KBM-7 (cell line): ENCODE measurements at regions not wholly inside any gene's neighbourhood (a gene's known extent, or its start where the extent isn't known, plus 50 kb on each side); places are given as distances from the start of the nearest gene placed in this dataset.

ENCODE experiments used
- DNase-seq: peaks from one replicate; pipeline ENCODE4 v3.0.0-alpha.2; 2015
- in situ Hi-C: fragments of 300-500 bp; cut with MboI; formaldehyde crosslinking; loops from 2 replicates; pipeline ENCODE4 v1.14.3; 2020; ENCODE audit warnings: low sequenced_read_pairs, low pct_unique_long_range_greater_than_20kb, mixed read lengths

DNA sequence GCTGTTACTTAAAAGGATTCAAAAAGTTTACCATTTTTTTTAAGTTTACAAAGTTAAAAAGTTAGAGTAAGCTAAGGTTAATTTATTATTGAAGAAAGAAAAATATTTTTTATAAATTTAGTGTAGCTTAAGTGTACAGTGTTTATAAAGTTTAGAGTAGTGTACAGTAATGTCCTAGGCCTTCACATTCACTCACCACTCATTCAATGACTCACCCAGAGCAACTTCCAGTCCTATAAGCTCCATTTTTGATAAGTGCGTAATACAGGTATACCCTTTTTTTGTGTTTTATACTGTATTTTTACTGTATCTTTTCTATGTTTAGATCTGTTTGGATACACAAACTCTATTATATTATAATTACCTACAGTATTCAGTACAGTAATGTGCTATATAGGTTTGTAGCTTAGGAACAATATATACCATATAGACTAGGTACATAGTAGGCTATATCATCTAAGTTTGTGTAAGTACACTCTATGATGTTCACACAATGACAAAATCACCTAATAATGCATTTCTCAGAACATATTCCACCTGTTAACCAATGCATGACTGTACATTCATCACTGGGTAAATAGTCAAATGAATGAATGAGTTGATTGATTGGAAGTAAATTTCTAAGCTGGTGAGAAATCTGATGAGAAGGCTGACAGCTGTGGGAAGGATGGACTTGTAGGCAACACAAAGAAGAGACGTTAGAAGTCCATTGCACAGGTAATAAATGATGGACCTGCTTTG is 95.2 kb upstream of the CDIN1 start:
- no peak for DNase-seq

DNA sequence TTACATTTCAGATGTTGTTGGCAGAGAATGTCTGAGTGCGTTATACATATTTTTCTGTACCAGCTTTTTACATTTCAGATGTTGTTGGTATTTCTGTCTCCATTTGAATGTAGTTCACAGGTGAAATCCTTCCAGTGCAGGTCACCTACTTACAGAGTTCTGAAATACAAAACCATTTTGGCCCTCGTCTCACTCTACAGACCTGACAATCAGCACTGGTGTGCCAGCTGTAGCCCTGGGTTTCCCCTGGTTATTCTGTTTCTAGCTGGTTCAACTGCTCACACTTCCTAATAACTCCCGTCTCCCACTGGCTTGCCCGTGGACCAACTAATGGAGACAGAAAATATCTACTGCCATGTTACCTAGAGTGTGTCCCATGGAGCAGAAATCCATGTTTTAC is 87.5 kb upstream of the CDIN1 start:
- in situ Hi-C loops: no loop called here
- no peak for DNase-seq

More for the DNA sequence above, 95.2 kb upstream of the CDIN1 start:
- in situ Hi-C loops: no loop called here

DNA sequence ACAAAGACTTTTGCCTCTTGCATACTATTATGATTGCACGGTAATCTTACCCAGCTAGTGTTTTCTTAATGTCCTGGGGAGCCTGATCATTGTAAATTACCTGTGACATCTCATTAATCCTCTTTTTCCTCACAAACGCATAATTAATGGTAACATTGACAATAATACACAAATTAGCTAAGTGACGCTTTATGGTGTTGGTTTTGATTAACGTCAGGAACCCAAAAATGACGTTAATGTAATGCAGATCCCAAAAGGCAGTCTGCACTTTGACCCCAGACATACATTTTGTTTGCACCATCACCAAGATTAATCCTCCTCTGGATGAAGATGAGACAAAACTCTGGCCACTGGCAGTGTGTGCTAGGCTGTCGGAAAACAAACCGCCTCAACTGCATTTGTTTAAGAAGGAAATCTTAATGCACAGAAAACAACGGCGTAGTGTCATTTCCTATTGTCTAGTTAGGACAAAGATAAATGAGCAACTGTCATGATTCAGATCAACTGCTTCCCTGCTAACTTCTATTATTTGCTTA is 83.9 kb upstream of the CDIN1 start:
- in situ Hi-C loops: no loop called here
- DNase-seq: no peak

DNA sequence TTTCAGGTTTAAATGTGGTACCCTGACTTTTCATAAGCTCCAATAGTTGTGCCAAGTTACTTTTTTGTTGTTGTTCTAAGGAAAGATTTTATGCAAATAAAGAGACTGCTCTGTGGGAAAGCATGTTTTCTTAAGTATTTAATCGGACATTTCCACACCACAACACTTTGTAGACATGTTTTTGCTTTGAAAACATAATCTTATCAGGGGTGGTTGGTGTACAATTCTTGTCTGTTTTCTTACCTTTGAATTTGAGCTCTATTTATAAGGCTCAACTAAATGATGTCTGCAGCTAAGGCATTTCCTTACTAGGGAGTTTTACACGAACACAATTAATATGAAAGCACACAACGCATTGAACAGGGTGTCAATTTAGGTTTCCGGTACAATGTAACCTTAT is 81.5 kb upstream of the CDIN1 start:
- in situ Hi-C loops: no loop called here

DNA sequence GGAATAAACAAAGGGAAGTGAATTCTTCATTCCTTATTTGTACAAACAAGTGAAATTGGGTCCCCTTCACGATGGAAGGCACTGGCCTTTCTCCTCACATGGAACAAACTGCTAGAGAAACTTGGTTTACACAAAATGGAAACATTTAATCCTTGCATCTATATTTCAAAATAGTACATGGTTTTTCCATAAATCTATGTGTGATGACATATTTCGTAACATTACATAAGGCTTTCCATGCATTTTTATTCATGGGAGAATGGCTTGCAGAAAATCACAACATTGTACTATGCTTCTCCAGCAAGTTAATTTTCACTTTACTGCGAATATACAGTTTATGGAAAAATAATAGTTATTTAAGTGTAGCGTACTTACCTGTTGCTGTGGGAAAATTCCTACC is 81.0 kb upstream of the CDIN1 start:
- DNase-seq: no peak
- in situ Hi-C loops: no loop called here

More for the DNA sequence above, 81.5 kb upstream of the CDIN1 start:
- no peak for DNase-seq

DNA sequence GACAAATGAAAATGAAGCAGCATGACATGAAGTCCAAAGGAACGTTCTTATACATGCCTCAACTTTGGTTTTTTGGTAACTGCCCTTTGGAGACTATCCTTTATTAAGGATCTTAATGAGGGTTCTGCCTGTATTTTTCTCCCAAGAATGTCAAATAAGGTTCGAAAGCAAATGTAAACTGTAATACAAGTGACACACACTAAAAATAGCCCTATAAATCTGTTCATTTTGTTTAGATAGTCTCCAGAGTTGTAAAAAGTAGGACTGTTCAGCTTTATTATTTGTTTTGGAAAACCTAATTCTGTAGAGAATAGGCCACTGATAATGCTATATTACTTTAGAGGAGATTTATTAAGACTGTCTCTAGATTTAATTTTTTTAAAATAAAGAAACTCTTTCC is 80.5 kb upstream of the CDIN1 start:
- in situ Hi-C loops: no loop called here
- DNase-seq: no peak

DNA sequence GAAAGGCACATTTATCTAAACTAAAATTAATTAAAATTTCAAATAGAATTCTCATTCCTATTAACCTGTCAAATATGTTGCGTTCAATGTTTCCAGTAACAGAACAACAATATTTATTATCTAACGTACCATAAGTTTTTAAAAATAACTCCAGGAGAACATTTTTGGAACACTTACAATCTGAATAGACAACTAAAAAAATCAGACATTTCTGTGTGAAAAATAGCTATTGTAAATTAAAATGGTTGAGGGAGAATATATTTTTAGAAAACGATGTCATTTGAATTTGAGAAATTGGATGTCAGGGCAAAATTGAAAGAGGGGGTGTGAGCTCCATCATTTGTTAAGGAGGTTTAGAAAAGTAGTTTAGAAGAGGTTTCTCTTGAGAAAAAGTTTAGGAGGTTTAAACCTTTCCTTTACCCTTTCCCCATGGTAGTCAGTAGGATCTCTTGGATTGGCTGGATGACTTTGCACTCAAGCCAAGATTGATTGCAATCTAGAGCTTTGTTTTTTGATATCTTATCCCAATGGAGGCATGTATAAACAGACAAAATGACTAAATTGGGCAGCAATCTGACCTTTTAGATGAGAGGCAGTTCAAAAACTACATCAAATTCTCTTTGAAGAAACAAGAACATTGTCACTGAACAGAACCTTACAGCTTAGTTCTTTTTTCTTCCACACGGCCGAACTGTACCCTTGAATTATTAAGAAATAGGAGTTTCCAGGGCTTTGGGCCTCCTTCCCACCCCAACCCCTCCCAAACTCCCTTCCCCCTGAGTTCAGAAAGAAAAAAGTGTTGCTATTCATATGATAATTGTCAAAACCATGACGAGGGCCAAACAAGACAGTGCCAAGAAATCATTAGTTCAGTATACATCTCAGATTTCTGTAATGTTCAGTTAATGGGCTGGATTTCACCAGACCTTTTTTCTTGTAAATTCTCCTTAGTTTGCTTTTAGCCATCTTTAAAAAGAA is 79.7 kb upstream of the CDIN1 start:
- DNase-seq: no peak
- in situ Hi-C loops: no loop called here

DNA sequence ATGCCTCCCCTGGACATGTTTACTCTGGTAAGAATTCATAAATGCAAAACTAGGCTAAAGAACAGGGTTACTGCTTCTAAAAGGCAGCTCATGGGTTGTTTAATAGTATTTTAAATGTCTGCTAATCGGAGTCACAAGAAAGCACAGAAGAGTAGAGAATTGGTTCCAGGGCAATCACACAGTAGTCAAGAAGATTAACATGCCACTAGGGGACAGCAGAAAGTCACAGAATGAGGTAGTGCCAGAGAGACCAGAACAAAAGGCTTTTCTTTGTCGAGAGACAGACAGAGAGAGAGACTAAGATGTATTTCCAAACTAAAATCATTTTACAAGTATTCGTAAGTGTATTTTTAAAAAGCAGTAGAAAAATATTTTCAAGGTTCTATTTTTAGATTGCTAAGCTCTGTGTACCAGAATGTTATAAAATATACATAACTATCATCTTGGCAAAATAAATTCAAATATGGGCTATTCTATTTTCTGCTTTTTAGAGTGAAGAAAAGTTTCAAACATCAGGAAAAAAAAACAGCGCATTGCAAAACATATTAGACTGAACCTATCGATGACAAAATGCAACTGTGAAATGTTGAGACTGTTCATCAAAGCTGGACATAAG is 78.3 kb upstream of the CDIN1 start:
- in situ Hi-C loops: no loop called here
- peak; percentile 59 for DNase-seq

- no peak for DNase-seq
- in situ Hi-C loops: no loop called here
Measured at GRCh38 chr15:36502509-36502908, 76.9 kb upstream of the CDIN1 start.

GRCh38 chr15:36506733-36507356 is 72.6 kb upstream of the CDIN1 start:
- in situ Hi-C loops: no loop called here
- no peak for DNase-seq

DNA sequence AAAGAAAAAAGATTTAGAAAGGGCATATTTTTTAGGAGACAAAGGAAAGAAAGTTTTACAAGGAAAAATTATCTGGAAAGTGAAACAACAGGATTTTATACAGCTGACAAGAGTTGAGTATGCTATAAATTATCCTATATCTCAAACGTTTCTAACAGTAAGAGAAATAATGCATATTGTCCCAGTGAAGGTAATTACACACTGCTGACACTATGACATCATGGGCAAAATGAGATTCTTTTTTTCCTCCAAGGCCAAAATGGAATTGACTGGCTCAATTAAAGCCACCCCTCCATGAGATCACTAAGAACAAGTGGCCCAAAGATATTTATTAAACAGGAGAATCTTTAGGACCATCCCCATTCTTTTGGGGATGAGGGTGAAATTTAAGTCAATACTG is 72.0 kb upstream of the CDIN1 start:
- no peak for DNase-seq
- in situ Hi-C loops: no loop called here

- in situ Hi-C loops: no loop called here
- no peak for DNase-seq
Measured at GRCh38 chr15:36511594-36511993, 67.8 kb upstream of the CDIN1 start.

DNA sequence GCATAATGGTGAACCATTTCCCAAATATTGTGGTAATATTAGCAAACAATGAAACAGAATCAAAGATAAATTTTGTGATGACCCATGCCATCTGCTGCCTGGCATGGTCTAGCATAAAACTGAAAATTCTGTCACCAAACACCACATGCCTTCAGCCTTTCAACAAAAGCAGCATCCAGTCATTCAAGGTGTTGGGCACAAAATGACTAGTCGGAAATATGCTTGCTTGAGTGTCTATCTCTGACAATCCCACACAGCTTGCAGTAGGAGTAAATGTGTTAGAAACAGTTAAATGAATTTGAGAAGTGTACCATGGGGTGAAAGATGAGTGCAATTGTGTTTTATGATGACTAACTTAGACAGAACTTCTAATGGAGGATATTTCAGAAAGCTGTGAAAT is 61.7 kb upstream of the CDIN1 start:
- DNase-seq: no peak
- in situ Hi-C loops: no loop called here

- no peak for DNase-seq
- in situ Hi-C loops: no loop called here
Measured at GRCh38 chr15:36519067-36519466, 60.4 kb upstream of the CDIN1 start.

GRCh38 chr15:36525430-36525829 is 54.0 kb upstream of the CDIN1 start:
- no peak for DNase-seq
- in situ Hi-C loops: no loop called here

DNA sequence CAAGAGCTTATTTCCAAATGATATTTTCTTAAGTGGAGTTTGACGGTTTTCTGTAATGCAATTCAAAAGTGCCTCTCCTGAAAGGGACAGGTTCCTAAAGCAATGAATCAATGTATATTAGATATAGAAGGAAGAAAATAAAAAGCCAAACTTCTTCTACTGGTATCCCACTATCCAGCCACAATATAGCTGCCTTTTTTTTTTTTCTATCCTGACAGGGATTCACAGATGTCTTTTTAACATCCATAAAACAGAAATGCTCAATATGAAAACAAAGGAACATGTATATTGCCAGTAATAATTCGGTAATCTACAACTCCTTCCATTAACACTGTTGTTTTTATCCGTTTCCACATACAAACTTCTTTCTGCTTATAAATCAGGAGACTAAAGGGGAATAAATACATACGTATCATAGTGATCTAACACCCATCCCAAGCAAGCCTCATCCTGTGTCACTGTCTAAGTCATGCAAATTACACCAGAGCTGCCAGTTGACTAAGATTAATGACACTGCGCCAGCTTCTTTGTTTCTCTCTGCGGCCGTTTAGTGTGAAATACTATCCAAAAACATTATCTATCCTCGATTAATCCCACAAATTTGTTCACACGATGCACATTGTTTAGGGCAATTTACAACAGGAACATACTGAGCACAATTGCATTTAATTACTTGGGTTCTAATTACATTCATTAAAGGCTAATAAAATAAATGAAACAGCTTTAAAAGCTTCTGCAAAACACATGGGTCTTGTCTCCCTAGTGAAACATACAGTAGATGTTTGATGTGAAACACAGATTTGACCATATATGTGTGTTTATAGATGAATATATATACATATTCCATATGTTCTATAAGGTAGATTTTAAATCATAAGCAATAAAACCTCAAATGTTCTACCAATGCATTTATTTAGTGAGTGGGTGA is 51.9 kb upstream of the CDIN1 start:
- in situ Hi-C loops: no loop called here
- no peak for DNase-seq

GRCh38 chr15:36529296-36530011 is 50.0 kb upstream of the CDIN1 start:
- in situ Hi-C loops: no loop called here
- no peak for DNase-seq
